Chondrocyte (in vitro differentiated cells): ENCODE measurements at regions not wholly inside any gene's neighbourhood (a gene's known extent, or its start where the extent isn't known, plus 50 kb on each side); places are given as distances from the start of the nearest gene placed in this dataset.
"Not testable (repeated sequence)": the region's sequence is repeated elsewhere in the genome, so short reads cannot be mapped to it uniquely, and the experiment has no call there.

Experiments used
- DNase-seq: peaks from one replicate; pipeline ENCODE4 v3.0.0; 2021; ENCODE audit warnings: mixed read lengths, low spot score
- H3K27ac Mint-ChIP-seq: one replicate; pipeline ENCODE4 v1.8.0; 2021; ENCODE audit warnings: mild to moderate bottlenecking, moderate library complexity, mixed read lengths; ENCODE audit not compliant: unreplicated experiment
- H3K27me3 Mint-ChIP-seq: 2 replicates; pipeline ENCODE4 v1.8.0; 2021; ENCODE audit warnings: low read depth, mixed read lengths
- H3K36me3 Mint-ChIP-seq: 2 replicates; pipeline ENCODE4 v1.8.0; 2021; ENCODE audit warnings: low read depth, mixed read lengths
- H3K4me1 Mint-ChIP-seq: 2 replicates; pipeline ENCODE4 v1.8.0; 2021; ENCODE audit warnings: low read depth, mild to moderate bottlenecking, mixed read lengths
- H3K4me3 Mint-ChIP-seq: one replicate; pipeline ENCODE4 v1.8.0; 2021; ENCODE audit warnings: mild to moderate bottlenecking, moderate library complexity, mixed read lengths; ENCODE audit not compliant: unreplicated experiment
- H3K9me3 Mint-ChIP-seq: 2 replicates; pipeline ENCODE4 v1.8.0; 2021; ENCODE audit warnings: low read depth, mixed read lengths
- CTCF ChIP-seq: fragments of 200-600 bp; sonication (generic); IDR thresholded peaks from 2 replicates; pipeline ENCODE4 v1.5.0; 2021; ENCODE audit warnings: antibody characterized with exemption, mild to moderate bottlenecking, moderate library complexity

DNA sequence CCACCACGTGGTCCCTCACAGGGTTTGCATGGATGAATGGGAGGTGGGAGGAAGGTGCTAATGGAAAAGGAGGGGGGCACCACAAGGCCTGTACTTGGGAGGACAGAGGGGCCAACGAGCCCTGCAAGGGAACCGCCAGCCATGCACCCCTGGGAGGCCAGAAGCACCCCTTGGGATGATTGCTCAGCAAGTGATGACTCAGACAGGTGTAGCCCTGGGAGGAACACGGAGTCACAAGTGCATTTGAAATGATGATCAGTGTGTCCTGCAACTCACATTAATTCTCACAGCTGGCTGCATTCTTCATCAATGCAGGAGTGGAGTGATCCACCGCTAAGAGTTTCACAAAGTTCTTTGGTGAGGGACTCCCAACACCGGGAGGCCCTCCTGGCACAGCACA is 82.8 kb upstream of the ZNF254 start:
- Mint-ChIP-seq H3K9me3 (peaks cover 26% of the 10 kb centered on the region), H3K36me3 (no peaks in the 10 kb centered on the region), H3K4me3 (no peak overlapping the region), H3K4me1 (no peaks in the 10 kb centered on the region), H3K27ac (no peak overlapping the region), H3K27me3 (no peaks in the 10 kb centered on the region)
- DNase-seq, result no peak
- TF ChIP-seq CTCF, result no peak

GRCh38 chr19:24029941-24030636 is 56.9 kb upstream of the ZNF254 start:
- Mint-ChIP-seq H3K36me3 (no peaks in the 10 kb centered on the region), H3K4me3 (no peak overlapping the region), H3K27ac (no peak overlapping the region)

DNA sequence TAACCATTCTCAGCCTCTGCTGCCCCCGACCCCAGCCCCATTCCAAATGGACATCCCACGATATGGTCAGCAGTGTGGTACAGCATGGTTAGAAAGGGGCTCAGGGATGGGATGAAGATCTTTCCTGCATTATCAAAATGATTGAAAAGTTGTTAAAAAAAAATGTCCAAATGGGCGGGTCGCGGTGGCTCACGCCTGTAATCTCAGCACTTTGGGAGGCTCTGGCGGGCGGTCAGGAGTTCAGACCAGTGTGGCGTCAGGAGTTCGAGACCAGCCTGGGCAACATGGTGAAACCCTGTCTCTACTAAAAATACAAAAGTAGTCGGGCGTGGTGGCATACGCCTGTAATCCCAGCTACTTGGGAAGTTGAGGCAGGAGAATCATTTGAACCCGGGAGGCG is 54.3 kb upstream of the ZNF254 start:
- Mint-ChIP-seq H3K4me3 (peak overlapping the region; percentile 100), H3K4me1 (peaks cover 30% of the 10 kb centered on the region), H3K36me3 (peaks cover 8% of the 10 kb centered on the region)

More at GRCh38 chr19:24029941-24030636, 56.9 kb upstream of the ZNF254 start:
- peak; percentile 41 for DNase-seq
- no peak for TF ChIP-seq CTCF
- no peaks in the 10 kb centered on the region for H3K9me3 Mint-ChIP-seq
- H3K27me3 Mint-ChIP-seq, result no peaks in the 10 kb centered on the region
- peaks cover 12% of the 10 kb centered on the region for H3K4me1 Mint-ChIP-seq

GRCh38 chr19:24033301-24033962 is 53.6 kb upstream of the ZNF254 start:
- peak; percentile 55 for TF ChIP-seq CTCF
- Mint-ChIP-seq H3K27ac (peak overlapping the region; percentile 100), H3K36me3 (peaks cover 8% of the 10 kb centered on the region), H3K27me3 (no peaks in the 10 kb centered on the region), H3K4me3 (peak overlapping the region; percentile 100), H3K4me1 (peaks cover 30% of the 10 kb centered on the region), H3K9me3 (no peaks in the 10 kb centered on the region)
- DNase-seq, result peak; percentile 96

More for the DNA sequence above, 54.3 kb upstream of the ZNF254 start:
- Mint-ChIP-seq H3K9me3 (no peaks in the 10 kb centered on the region), H3K27ac (peak overlapping the region; percentile 20), H3K27me3 (no peaks in the 10 kb centered on the region)
- no peak for TF ChIP-seq CTCF
- DNase-seq, result peak; percentile 43

- Mint-ChIP-seq H3K27ac (peak overlapping the region; percentile 100), H3K4me1 (peaks cover 33% of the 10 kb centered on the region), H3K4me3 (peak overlapping the region; percentile 100), H3K36me3 (peaks cover 10% of the 10 kb centered on the region), H3K27me3 (no peaks in the 10 kb centered on the region), H3K9me3 (no peaks in the 10 kb centered on the region)
- peak; percentile 60 for DNase-seq
- peak; percentile 10 for TF ChIP-seq CTCF
Measured at GRCh38 chr19:24033963-24034342, 53.0 kb upstream of the ZNF254 start.

DNA sequence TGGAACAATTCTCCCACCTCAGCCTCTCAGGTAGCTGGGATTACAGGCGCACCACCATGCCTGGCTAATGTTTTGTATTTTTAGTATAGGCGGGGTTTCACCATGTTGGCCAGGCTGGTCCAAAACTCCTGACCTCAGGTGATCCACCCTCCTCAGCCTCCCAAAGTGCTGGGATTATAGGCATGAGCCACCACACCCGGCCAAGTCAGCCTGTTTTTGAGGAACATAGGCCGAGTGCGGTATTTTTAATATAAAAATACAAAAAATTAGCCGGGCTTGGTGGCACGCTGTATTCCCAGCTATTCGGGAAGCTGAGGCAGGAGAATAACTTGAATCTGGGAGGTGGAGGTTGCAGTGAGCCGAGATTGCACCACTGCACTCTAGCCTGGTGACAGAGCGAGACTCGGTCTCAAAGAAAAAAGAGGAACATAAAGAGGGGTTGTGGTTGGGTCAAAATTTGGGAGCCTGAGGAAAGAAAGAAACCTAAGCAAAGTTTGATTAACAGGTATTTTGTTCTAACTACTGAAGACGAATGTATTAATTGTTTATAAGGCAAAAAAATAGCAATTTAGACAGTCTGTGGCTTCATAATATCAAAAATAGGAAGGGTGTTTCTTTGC is 51.6 kb upstream of the ZNF254 start:
- H3K9me3 Mint-ChIP-seq, H3K27me3 Mint-ChIP-seq, H3K27ac Mint-ChIP-seq: not testable (repeated sequence)
- peak; percentile 20 for DNase-seq
- Mint-ChIP-seq H3K4me1 (peaks cover 41% of the 10 kb centered on the region), H3K36me3 (peaks cover 10% of the 10 kb centered on the region), H3K4me3 (peak overlapping the region; percentile 100)
